Breast epithelium (tissue), 4 donors: ENCODE measurements at regions not wholly inside any gene's neighbourhood (a gene's known extent, or its start where the extent isn't known, plus 50 kb on each side); places are given as distances from the start of the nearest gene placed in this dataset.

Experiments used
- DNase-seq, 2 donors: peaks; one replicate each; pipeline ENCODE4 v3.0.0-alpha.2; 2019; ENCODE audit warnings: low spot score in 2 of 2
- H3K27ac ChIP-seq, 2 donors: fragments of 200-600 bp; sonication (generic) in 1 of 2; one replicate each; pipeline ENCODE4 v1.5.1; 2016 to 2019; ENCODE audit warnings: mild to moderate bottlenecking in 1 of 2
- H3K27me3 ChIP-seq, 2 donors: fragments of 200-600 bp; sonication (generic) in 1 of 2; one replicate each; pipeline versions ENCODE4 v1.5.1 to v1.6.0; 2017 to 2019; ENCODE audit warnings: control low read depth in 1 of 2, mild to moderate bottlenecking in 1 of 2
- H3K36me3 ChIP-seq: fragments of 200-600 bp; one replicate; pipeline ENCODE4 v1.5.1; 2019
- H3K4me1 ChIP-seq, 2 donors: fragments of 200-600 bp; sonication (generic); one replicate each; pipeline ENCODE4 v1.5.1; 2016 to 2019; ENCODE audit warnings: control low read depth in 1 of 2
- H3K4me3 ChIP-seq, 3 donors: fragments of 200-600 bp; sonication (generic); 1 replicate in 2 of 3; 2 replicates in 1 of 3; pipeline ENCODE4 v1.5.1; 2016 to 2019; ENCODE audit warnings: mild to moderate bottlenecking in 3 of 3, moderate library complexity in 2 of 3
- H3K9me3 ChIP-seq, 2 donors: fragments of 200-600 bp; sonication (generic) in 1 of 2; one replicate each; pipeline ENCODE4 v1.5.1; 2016 to 2019; ENCODE audit warnings: control low read depth in 1 of 2
- CTCF ChIP-seq, 3 donors: fragments of 450-650 bp; IDR thresholded peaks; one replicate each; pipeline ENCODE4 v1.5.1; 2016 to 2017; ENCODE audit warnings: antibody characterized with exemption in 3 of 3, mild to moderate bottlenecking in 3 of 3, moderate library complexity in 3 of 3
- POLR2A ChIP-seq: fragments of 450-650 bp; IDR thresholded peaks from one replicate; pipeline ENCODE4 v1.6.1; 2016; ENCODE audit warnings: antibody characterized with exemption, mild to moderate bottlenecking, moderate library complexity
- POLR2AphosphoS5 ChIP-seq, 3 donors: sonication (generic); formaldehyde crosslinking; IDR thresholded peaks; one replicate each; pipeline ENCODE4 v1.6.1; 2017; ENCODE audit warnings: antibody characterized with exemption in 3 of 3
- intact Hi-C: fragments of 100-400 bp; cut with DNase I; formaldehyde crosslinking; loops from one replicate; pipeline ENCODE4 v1.15.1; 2023; ENCODE audit warnings: low total_unique reads

- no peak for DNase-seq
- H3K4me3 ChIP-seq: no peak overlapping the region
- intact Hi-C loops: no loop called here
- TF ChIP-seq POLR2A (no peak), POLR2AphosphoS5 (IDR thresholded peaks at IDR 0.05) (no peak), CTCF (IDR thresholded peaks at IDR 0.05) (no peak)
- H3K4me1 ChIP-seq: no peaks in the 10 kb centered on the region
- no peaks in the 10 kb centered on the region for H3K9me3 ChIP-seq
- no peaks in the 10 kb centered on the region for H3K36me3 ChIP-seq
- H3K27me3 ChIP-seq: peaks cover 0 to 44% of the 10 kb centered on the region in 2 donors
- H3K27ac ChIP-seq: no peak overlapping the region
Observed at GRCh38 chr3:10700821-10701220, 115.2 kb upstream of the SLC6A11 start.

GRCh38 chr3:10702961-10703740 is 112.9 kb upstream of the SLC6A11 start:
- Histone ChIP-seq H3K27ac (no peak overlapping the region), H3K4me1 (peaks cover 0 to 6% of the 10 kb centered on the region in 2 donors), H3K4me3 (no peak overlapping the region), H3K27me3 (peaks cover 0 to 65% of the 10 kb centered on the region in 2 donors), H3K36me3 (no peaks in the 10 kb centered on the region), H3K9me3 (no peaks in the 10 kb centered on the region)
- no peak for DNase-seq
- TF ChIP-seq POLR2AphosphoS5 (IDR thresholded peaks at IDR 0.05) (no peak), CTCF (IDR thresholded peaks at IDR 0.05) (no peak), POLR2A (no peak)
- intact Hi-C loops: no loop called here

- H3K27ac ChIP-seq: no peak overlapping the region
- intact Hi-C loops: no loop called here
- no peaks in the 10 kb centered on the region for H3K36me3 ChIP-seq
- H3K4me3 ChIP-seq: no peak overlapping the region
- DNase-seq: no peak
- H3K27me3 ChIP-seq: peaks cover 0 to 72% of the 10 kb centered on the region in 2 donors
- no peaks in the 10 kb centered on the region for H3K9me3 ChIP-seq
- TF ChIP-seq CTCF (IDR thresholded peaks at IDR 0.05) (no peak), POLR2AphosphoS5 (IDR thresholded peaks at IDR 0.05) (no peak), POLR2A (no peak)
- peaks cover 0 to 6% of the 10 kb centered on the region in 2 donors for H3K4me1 ChIP-seq
Observed at GRCh38 chr3:10703875-10704274, 112.2 kb upstream of the SLC6A11 start.

GRCh38 chr3:10706156-10706739 is 109.8 kb upstream of the SLC6A11 start:
- TF ChIP-seq CTCF (IDR thresholded peaks at IDR 0.05): no peak
- TF ChIP-seq POLR2A: no peak
- no peak for TF ChIP-seq POLR2AphosphoS5 (IDR thresholded peaks at IDR 0.05)
- DNase-seq: no peak
- H3K9me3 ChIP-seq: no peaks in the 10 kb centered on the region
- H3K4me1 ChIP-seq: peaks cover 0 to 6% of the 10 kb centered on the region in 2 donors
- intact Hi-C loops: no loop called here
- H3K4me3 ChIP-seq: no peak overlapping the region
- H3K27ac ChIP-seq: no peak overlapping the region
- H3K27me3 ChIP-seq: peaks cover 0 to 82% of the 10 kb centered on the region in 2 donors
- H3K36me3 ChIP-seq: no peaks in the 10 kb centered on the region

- Histone ChIP-seq H3K4me1 (peaks cover 0 to 6% of the 10 kb centered on the region in 2 donors), H3K4me3 (no peak overlapping the region), H3K27ac (no peak overlapping the region), H3K36me3 (no peaks in the 10 kb centered on the region), H3K27me3 (peaks cover 0 to 80% of the 10 kb centered on the region in 2 donors), H3K9me3 (no peaks in the 10 kb centered on the region)
- intact Hi-C loops: no loop called here
- TF ChIP-seq POLR2AphosphoS5 (IDR thresholded peaks at IDR 0.05) (no peak), CTCF (IDR thresholded peaks at IDR 0.05) (no peak), POLR2A (no peak)
- no peak for DNase-seq
Observed at GRCh38 chr3:10706740-10707399, 109.2 kb upstream of the SLC6A11 start.
